ENCODE measurements at regions not wholly inside any gene's neighbourhood (a gene's known extent, or its start where the extent isn't known, plus 50 kb on each side); places are given as distances from the start of the nearest gene placed in this dataset.
A peak's percentile ranks its signal among the peaks of the same experiment; 100 is the strongest.

DNA sequence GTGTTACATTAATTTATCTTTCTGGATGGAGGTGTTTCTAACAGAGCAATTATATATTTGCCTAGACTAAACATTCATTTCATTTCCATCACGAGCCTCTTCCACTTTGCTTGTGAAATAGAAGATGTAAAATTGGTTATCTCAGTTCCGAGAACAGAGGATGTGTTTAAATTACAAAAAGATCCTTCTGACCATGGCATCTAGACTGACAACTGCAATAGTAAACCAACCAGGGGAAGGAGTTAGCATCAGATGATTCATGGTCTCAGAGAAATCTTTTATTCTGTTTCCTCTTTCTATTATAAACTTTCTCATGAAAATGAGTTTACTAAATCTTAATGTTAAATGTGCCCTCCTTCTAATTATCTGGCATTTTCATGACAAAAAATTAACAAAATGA lies 149.8 kb upstream of the WDR11 start:
- no peak overlapping the region for H3K4me3 ChIP-seq (ENCODE audit: low read length in 3 of 3)
- H3K27ac ChIP-seq (ENCODE audit: low read depth, low read length) = no peak overlapping the region
- H3K36me3 ChIP-seq (ENCODE audit: control insufficient read depth in 3 of 3, insufficient read depth in 3 of 3, low read length in 3 of 3) = no peaks in the 10 kb centered on the region
- H3K9ac ChIP-seq (ENCODE audit: low read depth in 1 of 3, low read length in 3 of 3) = peak overlapping the region in 1 of 3 donors; percentile 16
- H3K27me3 ChIP-seq (ENCODE audit: control insufficient read depth in 3 of 3, insufficient read depth in 3 of 3, low read length in 3 of 3) = no peaks in the 10 kb centered on the region
- no peaks in the 10 kb centered on the region for H3K4me1 ChIP-seq (ENCODE audit: control insufficient read depth in 3 of 3, insufficient read depth in 3 of 3, low read length in 3 of 3)
- H3K9me3 ChIP-seq (ENCODE audit: control insufficient read depth in 3 of 3, low read length in 3 of 3) = peaks cover 0 to 4% (median 0%) of the 10 kb centered on the region in 3 donors

DNA sequence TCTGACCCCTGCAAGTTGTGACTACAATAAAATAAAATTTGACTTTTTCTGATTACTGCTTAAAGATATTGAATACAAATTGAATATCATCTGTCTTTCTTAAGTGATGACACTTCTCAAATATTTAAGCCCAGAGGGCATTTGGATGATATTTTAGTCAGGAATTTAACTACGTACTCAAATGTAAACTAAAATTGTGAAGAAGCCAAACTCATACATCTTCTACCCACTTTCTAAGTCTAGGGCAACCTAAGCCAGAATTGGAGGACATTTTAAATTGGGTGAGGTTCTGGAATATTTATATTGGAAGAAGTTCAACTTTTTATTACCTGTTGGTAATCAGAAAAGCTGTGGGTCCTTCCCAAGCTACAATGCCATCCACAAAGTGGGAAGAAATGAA lies 149.1 kb upstream of the WDR11 start:
- Histone ChIP-seq H3K9me3 (ENCODE audit: control insufficient read depth in 3 of 3, low read length in 3 of 3) (peaks cover 0 to 4% (median 0%) of the 10 kb centered on the region in 3 donors), H3K4me3 (ENCODE audit: low read length in 3 of 3) (no peak overlapping the region), H3K4me1 (ENCODE audit: control insufficient read depth in 3 of 3, insufficient read depth in 3 of 3, low read length in 3 of 3) (no peaks in the 10 kb centered on the region), H3K27ac (ENCODE audit: low read depth, low read length) (no peak overlapping the region), H3K36me3 (ENCODE audit: control insufficient read depth in 3 of 3, insufficient read depth in 3 of 3, low read length in 3 of 3) (no peaks in the 10 kb centered on the region), H3K27me3 (ENCODE audit: control insufficient read depth in 3 of 3, insufficient read depth in 3 of 3, low read length in 3 of 3) (no peaks in the 10 kb centered on the region), H3K9ac (ENCODE audit: low read depth in 1 of 3, low read length in 3 of 3) (no peak overlapping the region)

DNA sequence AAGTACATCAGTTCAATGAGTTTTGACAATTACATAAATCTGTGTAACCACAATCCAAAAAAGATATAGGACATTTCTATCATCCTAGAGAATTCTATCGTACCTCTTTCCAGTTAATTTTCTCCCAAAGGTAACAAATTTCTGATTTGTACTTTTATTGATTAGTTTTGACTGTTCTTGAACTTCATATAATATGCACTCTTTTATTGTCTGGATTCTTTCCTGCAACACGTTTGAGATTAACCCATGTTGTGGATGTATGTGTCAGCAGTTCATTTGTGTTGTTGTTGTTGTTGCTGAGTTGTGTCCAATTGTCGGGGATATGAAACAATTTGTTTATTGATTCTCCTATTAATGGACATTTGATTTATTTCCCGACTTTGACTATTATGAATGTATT lies 145.9 kb upstream of the WDR11 start:
- no peak overlapping the region for H3K9ac ChIP-seq (ENCODE audit: low read depth in 1 of 3, low read length in 3 of 3)
- H3K9me3 ChIP-seq (ENCODE audit: control insufficient read depth in 3 of 3, low read length in 3 of 3) = no peaks in the 10 kb centered on the region
- H3K4me3 ChIP-seq (ENCODE audit: low read length in 3 of 3) = no peak overlapping the region
- no peaks in the 10 kb centered on the region for H3K27me3 ChIP-seq (ENCODE audit: control insufficient read depth in 3 of 3, insufficient read depth in 3 of 3, low read length in 3 of 3)
- H3K36me3 ChIP-seq (ENCODE audit: control insufficient read depth in 3 of 3, insufficient read depth in 3 of 3, low read length in 3 of 3) = no peaks in the 10 kb centered on the region
- H3K4me1 ChIP-seq (ENCODE audit: control insufficient read depth in 3 of 3, insufficient read depth in 3 of 3, low read length in 3 of 3) = no peaks in the 10 kb centered on the region
- H3K27ac ChIP-seq (ENCODE audit: low read depth, low read length) = no peak overlapping the region

DNA sequence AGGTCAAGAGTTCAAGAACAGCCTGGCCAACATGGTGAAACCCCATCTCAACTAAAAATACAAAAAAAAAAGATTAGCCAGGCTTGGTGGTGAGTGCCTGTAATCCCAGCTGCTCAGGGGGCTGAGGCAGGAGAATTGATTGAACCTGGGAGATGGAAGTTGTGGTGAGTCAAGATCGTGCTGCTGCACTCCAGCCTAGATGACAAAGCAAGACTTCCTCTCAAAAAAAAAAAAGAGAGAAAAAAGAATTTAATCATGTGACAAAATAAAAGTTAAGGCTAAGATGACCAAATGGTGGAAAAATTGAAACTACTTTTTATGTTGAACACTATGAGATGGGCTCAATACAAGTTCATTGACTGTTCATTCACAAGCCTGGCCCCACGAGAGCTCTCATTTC lies 141.1 kb upstream of the WDR11 start:
- Histone ChIP-seq H3K4me1 (ENCODE audit: control insufficient read depth in 3 of 3, insufficient read depth in 3 of 3, low read length in 3 of 3) (no peaks in the 10 kb centered on the region), H3K27ac (ENCODE audit: low read depth, low read length) (no peak overlapping the region), H3K9ac (ENCODE audit: low read depth in 1 of 3, low read length in 3 of 3) (no peak overlapping the region), H3K4me3 (ENCODE audit: low read length in 3 of 3) (no peak overlapping the region), H3K9me3 (ENCODE audit: control insufficient read depth in 3 of 3, low read length in 3 of 3) (no peaks in the 10 kb centered on the region), H3K36me3 (ENCODE audit: control insufficient read depth in 3 of 3, insufficient read depth in 3 of 3, low read length in 3 of 3) (no peaks in the 10 kb centered on the region), H3K27me3 (ENCODE audit: control insufficient read depth in 3 of 3, insufficient read depth in 3 of 3, low read length in 3 of 3) (no peaks in the 10 kb centered on the region)

DNA sequence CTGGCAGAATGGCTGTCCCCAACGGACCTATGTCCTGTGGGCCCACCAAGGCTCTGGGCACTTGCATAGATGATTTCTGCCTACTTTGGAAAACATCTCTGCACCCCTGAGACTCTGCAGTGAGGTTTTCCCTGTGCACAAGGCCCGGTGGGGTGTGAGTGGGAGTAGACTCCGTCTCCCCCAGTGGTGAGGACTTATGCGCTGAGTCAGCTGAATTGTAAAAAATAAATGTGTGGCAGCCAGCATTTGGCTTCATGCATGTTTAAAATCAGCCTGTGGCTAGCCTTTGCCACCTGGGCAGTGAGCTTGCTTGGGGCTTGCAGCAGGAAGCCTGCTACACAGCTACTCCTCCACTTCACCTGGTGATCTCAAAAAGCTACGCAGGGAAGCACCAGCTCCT lies 139.3 kb upstream of the WDR11 start:
- H3K27me3 ChIP-seq (ENCODE audit: control insufficient read depth in 3 of 3, insufficient read depth in 3 of 3, low read length in 3 of 3) = no peaks in the 10 kb centered on the region
- no peaks in the 10 kb centered on the region for H3K36me3 ChIP-seq (ENCODE audit: control insufficient read depth in 3 of 3, insufficient read depth in 3 of 3, low read length in 3 of 3)
- no peaks in the 10 kb centered on the region for H3K4me1 ChIP-seq (ENCODE audit: control insufficient read depth in 3 of 3, insufficient read depth in 3 of 3, low read length in 3 of 3)
- H3K9me3 ChIP-seq (ENCODE audit: control insufficient read depth in 3 of 3, low read length in 3 of 3) = no peaks in the 10 kb centered on the region
- H3K27ac ChIP-seq (ENCODE audit: low read depth, low read length) = no peak overlapping the region
- H3K9ac ChIP-seq (ENCODE audit: low read depth in 1 of 3, low read length in 3 of 3) = no peak overlapping the region
- H3K4me3 ChIP-seq (ENCODE audit: low read length in 3 of 3) = no peak overlapping the region

DNA sequence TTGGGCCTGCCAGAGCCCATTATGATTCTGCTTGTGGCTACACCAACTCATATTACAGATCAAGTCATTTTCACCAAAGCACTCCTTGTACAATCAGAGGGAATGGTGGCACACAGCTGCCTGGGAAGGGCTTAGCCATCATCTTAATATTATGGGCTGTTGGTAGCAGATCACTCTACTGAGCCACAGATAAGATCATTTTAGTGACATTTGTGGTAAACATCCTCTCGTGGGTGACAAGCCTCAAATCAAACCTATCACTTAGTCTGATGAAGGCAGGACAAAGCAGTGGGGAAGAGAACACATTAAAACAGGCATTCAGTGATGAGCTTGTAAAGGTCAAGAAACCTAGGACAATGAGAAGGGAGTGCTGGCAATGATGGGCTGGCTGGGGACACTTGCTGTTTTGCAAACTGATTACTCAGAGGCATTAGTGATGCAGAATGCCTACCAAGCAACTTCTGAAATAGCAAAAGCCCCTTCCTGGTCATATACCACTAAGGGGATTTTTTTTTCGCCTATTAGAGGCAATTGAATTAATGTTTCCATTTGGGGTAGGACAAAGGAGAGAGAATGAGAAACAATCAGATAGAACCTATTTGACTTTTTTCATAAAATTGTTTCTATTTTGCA lies 137.5 kb upstream of the WDR11 start:
- Histone ChIP-seq H3K27ac (ENCODE audit: low read depth, low read length) (no peak overlapping the region), H3K27me3 (ENCODE audit: control insufficient read depth in 3 of 3, insufficient read depth in 3 of 3, low read length in 3 of 3) (no peaks in the 10 kb centered on the region), H3K9ac (ENCODE audit: low read depth in 1 of 3, low read length in 3 of 3) (no peak overlapping the region), H3K36me3 (ENCODE audit: control insufficient read depth in 3 of 3, insufficient read depth in 3 of 3, low read length in 3 of 3) (no peaks in the 10 kb centered on the region), H3K9me3 (ENCODE audit: control insufficient read depth in 3 of 3, low read length in 3 of 3) (no peaks in the 10 kb centered on the region), H3K4me1 (ENCODE audit: control insufficient read depth in 3 of 3, insufficient read depth in 3 of 3, low read length in 3 of 3) (no peaks in the 10 kb centered on the region), H3K4me3 (ENCODE audit: low read length in 3 of 3) (no peak overlapping the region)

DNA sequence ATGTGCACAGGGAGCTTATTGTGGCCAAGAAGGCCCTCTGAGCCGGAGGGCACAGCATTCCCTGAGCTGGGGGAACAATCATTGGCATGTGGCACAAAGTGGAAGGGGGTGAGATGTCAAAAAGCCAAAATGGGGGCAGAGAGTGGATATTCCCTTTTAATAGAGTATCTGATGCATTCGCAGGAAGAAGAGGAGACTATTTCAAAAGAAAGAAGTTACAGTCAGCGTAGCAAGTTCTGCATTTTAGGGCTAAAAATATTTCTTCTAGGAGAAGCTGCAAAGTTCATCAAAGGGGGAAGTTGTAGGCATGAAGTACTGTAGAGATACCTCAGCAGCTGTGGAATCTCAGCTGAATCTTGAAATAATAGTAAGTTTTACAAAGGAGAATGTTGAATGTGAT lies 136.0 kb upstream of the WDR11 start:
- Histone ChIP-seq H3K27me3 (ENCODE audit: control insufficient read depth in 3 of 3, insufficient read depth in 3 of 3, low read length in 3 of 3) (no peaks in the 10 kb centered on the region), H3K9ac (ENCODE audit: low read depth in 1 of 3, low read length in 3 of 3) (no peak overlapping the region), H3K27ac (ENCODE audit: low read depth, low read length) (no peak overlapping the region), H3K36me3 (ENCODE audit: control insufficient read depth in 3 of 3, insufficient read depth in 3 of 3, low read length in 3 of 3) (no peaks in the 10 kb centered on the region), H3K4me3 (ENCODE audit: low read length in 3 of 3) (no peak overlapping the region), H3K4me1 (ENCODE audit: control insufficient read depth in 3 of 3, insufficient read depth in 3 of 3, low read length in 3 of 3) (no peaks in the 10 kb centered on the region), H3K9me3 (ENCODE audit: control insufficient read depth in 3 of 3, low read length in 3 of 3) (no peaks in the 10 kb centered on the region)

DNA sequence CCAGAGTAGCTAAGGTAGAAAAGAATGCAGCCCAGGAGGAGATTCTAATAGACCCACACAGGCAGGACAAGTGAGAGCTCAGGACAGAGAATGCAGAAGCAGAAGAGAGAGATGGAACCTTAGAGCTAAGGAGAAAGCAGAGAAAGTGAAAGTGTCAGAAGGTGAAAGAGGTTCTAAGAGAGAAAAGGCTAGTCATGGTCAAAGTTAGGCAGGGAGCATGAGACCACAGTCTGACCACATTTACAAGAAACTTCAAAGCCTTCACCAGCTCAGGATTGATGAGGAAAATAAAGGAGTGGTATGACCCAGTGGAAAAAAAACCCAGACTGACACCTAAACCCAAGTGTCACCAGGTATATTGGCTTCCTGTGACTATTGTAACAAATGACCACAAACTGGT lies 131.8 kb upstream of the WDR11 start:
- H3K27me3 ChIP-seq (ENCODE audit: control insufficient read depth in 3 of 3, insufficient read depth in 3 of 3, low read length in 3 of 3) = no peaks in the 10 kb centered on the region
- no peak overlapping the region for H3K9ac ChIP-seq (ENCODE audit: low read depth in 1 of 3, low read length in 3 of 3)
- no peaks in the 10 kb centered on the region for H3K4me1 ChIP-seq (ENCODE audit: control insufficient read depth in 3 of 3, insufficient read depth in 3 of 3, low read length in 3 of 3)
- H3K27ac ChIP-seq (ENCODE audit: low read depth, low read length) = no peak overlapping the region
- H3K4me3 ChIP-seq (ENCODE audit: low read length in 3 of 3) = no peak overlapping the region
- no peaks in the 10 kb centered on the region for H3K9me3 ChIP-seq (ENCODE audit: control insufficient read depth in 3 of 3, low read length in 3 of 3)
- no peaks in the 10 kb centered on the region for H3K36me3 ChIP-seq (ENCODE audit: control insufficient read depth in 3 of 3, insufficient read depth in 3 of 3, low read length in 3 of 3)

DNA sequence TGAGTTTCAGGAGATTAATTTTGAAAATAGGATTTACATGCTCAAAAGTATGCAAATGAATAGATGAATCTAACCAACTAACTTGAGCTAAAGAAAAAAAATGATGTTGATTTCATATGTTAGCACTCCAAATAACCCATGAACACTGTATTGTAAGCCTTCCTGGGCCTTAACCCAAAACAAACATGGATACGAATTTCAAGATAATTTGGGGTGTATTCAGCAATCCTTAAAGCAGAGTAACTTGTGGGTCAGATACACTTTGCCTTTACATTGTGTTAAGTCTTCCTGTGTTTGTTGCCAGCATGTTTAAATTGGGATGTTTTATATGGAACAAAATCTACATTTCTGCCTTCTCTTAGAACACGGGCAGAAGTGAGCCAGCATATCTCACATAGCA lies 124.2 kb upstream of the WDR11 start:
- Histone ChIP-seq H3K4me3 (ENCODE audit: low read length in 3 of 3) (no peak overlapping the region), H3K27me3 (ENCODE audit: control insufficient read depth in 3 of 3, insufficient read depth in 3 of 3, low read length in 3 of 3) (no peaks in the 10 kb centered on the region), H3K4me1 (ENCODE audit: control insufficient read depth in 3 of 3, insufficient read depth in 3 of 3, low read length in 3 of 3) (no peaks in the 10 kb centered on the region), H3K9ac (ENCODE audit: low read depth in 1 of 3, low read length in 3 of 3) (no peak overlapping the region), H3K36me3 (ENCODE audit: control insufficient read depth in 3 of 3, insufficient read depth in 3 of 3, low read length in 3 of 3) (no peaks in the 10 kb centered on the region), H3K9me3 (ENCODE audit: control insufficient read depth in 3 of 3, low read length in 3 of 3) (no peaks in the 10 kb centered on the region), H3K27ac (ENCODE audit: low read depth, low read length) (no peak overlapping the region)

DNA sequence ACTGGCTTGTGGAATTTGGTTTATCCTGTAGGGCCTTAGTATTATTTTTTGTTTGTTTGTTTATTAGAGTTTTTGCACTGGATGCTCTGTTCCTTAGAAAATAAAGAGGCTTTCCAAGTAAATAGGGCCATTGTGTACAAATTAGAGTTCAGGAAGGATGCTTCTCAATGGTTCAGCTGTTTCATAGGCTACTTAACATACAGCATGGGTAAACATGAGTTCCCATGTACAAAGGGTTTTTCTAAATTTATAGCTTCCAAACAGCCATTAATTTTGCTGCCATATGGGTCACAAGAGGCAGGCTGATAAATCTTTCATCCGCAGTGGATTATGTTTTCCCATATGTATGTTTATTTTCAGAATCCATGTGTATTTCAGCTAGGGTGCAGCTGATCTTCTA lies 121.6 kb upstream of the WDR11 start:
- Histone ChIP-seq H3K9ac (ENCODE audit: low read depth in 1 of 3, low read length in 3 of 3) (no peak overlapping the region), H3K4me1 (ENCODE audit: control insufficient read depth in 3 of 3, insufficient read depth in 3 of 3, low read length in 3 of 3) (no peaks in the 10 kb centered on the region), H3K9me3 (ENCODE audit: control insufficient read depth in 3 of 3, low read length in 3 of 3) (no peaks in the 10 kb centered on the region), H3K36me3 (ENCODE audit: control insufficient read depth in 3 of 3, insufficient read depth in 3 of 3, low read length in 3 of 3) (no peaks in the 10 kb centered on the region), H3K4me3 (ENCODE audit: low read length in 3 of 3) (no peak overlapping the region), H3K27ac (ENCODE audit: low read depth, low read length) (no peak overlapping the region), H3K27me3 (ENCODE audit: control insufficient read depth in 3 of 3, insufficient read depth in 3 of 3, low read length in 3 of 3) (no peaks in the 10 kb centered on the region)

DNA sequence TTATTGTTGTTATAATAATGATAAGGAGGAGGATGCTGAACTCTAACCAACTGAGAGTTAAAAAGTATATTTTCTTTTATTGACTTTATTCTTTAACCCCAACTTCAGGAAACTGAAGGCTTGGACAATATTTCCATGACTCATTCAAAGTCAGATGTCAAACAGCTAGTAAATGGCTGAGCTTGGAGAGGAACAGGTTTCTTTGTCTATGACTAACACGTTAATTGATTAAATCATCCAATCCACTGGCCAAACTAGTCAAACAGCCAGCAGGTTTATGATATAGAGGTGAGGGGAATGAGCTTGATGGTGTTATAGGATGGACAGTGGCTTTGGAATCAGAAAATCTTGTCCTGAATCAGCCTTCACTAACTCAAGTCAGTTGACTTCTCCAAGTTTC lies 119.1 kb upstream of the WDR11 start:
- Histone ChIP-seq H3K27me3 (ENCODE audit: control insufficient read depth in 3 of 3, insufficient read depth in 3 of 3, low read length in 3 of 3) (no peaks in the 10 kb centered on the region), H3K27ac (ENCODE audit: low read depth, low read length) (no peak overlapping the region), H3K9ac (ENCODE audit: low read depth in 1 of 3, low read length in 3 of 3) (no peak overlapping the region), H3K4me3 (ENCODE audit: low read length in 3 of 3) (no peak overlapping the region), H3K4me1 (ENCODE audit: control insufficient read depth in 3 of 3, insufficient read depth in 3 of 3, low read length in 3 of 3) (no peaks in the 10 kb centered on the region), H3K36me3 (ENCODE audit: control insufficient read depth in 3 of 3, insufficient read depth in 3 of 3, low read length in 3 of 3) (no peaks in the 10 kb centered on the region), H3K9me3 (ENCODE audit: control insufficient read depth in 3 of 3, low read length in 3 of 3) (no peaks in the 10 kb centered on the region)
